ENCODE measurements at regions not wholly inside any gene's neighbourhood (a gene's known extent, or its start where the extent isn't known, plus 50 kb on each side); places are given as distances from the start of the nearest gene placed in this dataset.

DNA sequence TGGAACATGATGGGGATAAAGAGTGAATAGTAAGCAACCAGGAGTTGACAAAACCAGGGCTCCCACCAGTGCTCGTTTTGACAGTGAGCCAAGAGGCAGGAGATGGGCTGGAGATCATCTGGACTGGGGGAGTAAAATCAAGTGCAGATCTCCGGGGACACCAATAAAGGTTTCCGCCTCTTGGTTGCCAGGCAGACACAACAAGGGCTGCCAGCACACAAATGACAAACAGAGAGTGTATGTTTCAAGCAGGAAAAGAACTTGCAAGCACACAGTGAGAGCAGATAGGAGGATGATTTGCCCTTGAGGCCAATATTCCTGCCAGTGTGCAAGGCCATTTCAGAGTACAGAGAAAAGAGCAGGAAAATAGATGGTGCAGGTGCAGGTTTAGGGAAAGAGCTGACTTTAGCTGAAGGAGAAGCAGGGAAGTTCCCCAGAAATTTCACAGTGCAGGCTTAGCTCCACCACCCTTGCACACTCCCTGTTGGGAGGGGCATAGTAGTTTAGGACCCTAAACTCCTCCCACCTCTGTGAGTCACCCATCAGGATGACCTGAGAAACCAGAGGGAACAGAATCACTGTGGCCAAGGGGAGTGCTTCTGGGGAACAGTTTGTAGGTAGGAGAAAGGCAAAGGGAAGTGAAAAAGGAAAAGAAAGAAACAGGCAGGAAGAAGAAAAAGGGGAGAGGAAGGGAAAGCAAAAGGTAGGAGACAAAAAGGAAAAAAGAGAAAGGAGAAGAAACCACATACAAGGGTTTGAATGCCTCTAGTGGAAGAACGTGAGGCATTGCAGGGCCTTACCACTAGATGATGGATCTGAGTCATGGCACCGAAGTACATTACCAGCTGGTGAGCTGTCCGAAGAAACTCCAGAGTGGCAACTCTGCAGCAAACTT, 404.4 kb downstream of the SLC6A15 start:
- no peaks in the 10 kb centered on the region for H3K36me3 Mint-ChIP-seq (ENCODE audit: low read depth)
- no peak for TF ChIP-seq CTCF (IDR thresholded peaks at IDR 0.05)

GRCh38 chr12:84506282-84506681, 406.3 kb downstream of the SLC6A15 start:
- H3K9me3 Mint-ChIP-seq: no peaks in the 10 kb centered on the region
- no peak for TF ChIP-seq CTCF (IDR thresholded peaks at IDR 0.05)
- DNase-seq: no peak
- ChIA-PET POLR2A (no interaction called here), CTCF (no interaction called here)
- no peaks in the 10 kb centered on the region for H3K27me3 Mint-ChIP-seq
- ATAC-seq (ENCODE audit: low read depth): no peak
- intact Hi-C loops (cut with micrococcal nuclease): no loop called here
- no peak overlapping the region for H3K27ac Mint-ChIP-seq
- no peaks in the 10 kb centered on the region for H3K36me3 Mint-ChIP-seq (ENCODE audit: low read depth)
- no peaks in the 10 kb centered on the region for H3K4me1 Mint-ChIP-seq
- H3K4me3 Mint-ChIP-seq: no peak overlapping the region

More for the DNA sequence above, 404.4 kb downstream of the SLC6A15 start:
- Mint-ChIP-seq H3K4me3 (no peak overlapping the region), H3K9me3 (no peaks in the 10 kb centered on the region), H3K4me1 (no peaks in the 10 kb centered on the region), H3K27me3 (no peaks in the 10 kb centered on the region), H3K27ac (no peak overlapping the region)
- DNase-seq: no peak
- intact Hi-C loops (cut with micrococcal nuclease): no loop called here
- ATAC-seq (ENCODE audit: low read depth): no peak
- ChIA-PET POLR2A (no interaction called here), CTCF (no interaction called here)

DNA sequence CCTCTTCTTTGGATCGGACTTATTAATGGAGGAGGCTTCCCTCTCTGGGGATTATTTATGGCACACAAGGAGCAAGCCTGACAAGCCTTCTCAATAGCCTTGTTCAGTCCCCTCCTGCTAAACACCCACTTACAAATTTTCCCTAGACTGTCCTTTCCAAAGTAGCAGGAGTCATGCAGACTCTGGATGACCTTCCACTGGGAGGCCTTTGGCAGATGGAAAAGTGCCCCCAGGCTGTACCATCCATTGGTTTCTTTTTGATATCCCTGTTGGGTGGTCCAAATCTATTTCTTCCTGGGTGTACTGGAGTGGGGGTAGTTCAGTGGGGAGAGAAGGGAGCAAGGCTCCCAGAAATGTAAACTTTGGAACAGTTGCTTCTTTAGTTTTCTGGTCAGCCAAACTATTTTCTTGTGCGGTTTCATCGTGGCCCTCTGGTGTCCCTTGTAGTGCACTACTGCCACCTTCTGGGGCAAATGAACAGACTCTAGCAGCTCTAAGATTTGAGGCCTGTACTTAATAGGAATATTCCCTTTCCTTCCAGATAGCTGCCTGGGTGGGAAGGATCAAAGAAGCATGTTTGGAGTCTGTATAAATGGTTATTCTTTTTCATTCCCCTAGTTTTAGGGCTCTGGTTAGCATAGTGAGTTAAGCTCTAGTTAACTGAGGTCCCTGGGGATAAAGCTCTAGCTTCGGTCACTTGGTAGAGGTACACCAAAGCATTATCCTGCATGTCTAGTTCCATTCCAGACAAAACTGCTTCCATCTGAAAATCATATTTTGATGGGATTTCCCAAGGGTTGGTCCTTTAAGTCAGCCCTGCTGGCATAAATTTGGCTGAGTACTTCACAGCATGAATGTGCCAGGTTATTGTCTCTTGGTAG, 409.5 kb downstream of the SLC6A15 start:
- Mint-ChIP-seq H3K27me3 (no peaks in the 10 kb centered on the region), H3K4me3 (no peak overlapping the region), H3K27ac (no peak overlapping the region), H3K36me3 (ENCODE audit: low read depth) (no peaks in the 10 kb centered on the region), H3K4me1 (no peaks in the 10 kb centered on the region), H3K9me3 (no peaks in the 10 kb centered on the region)
- no peak for TF ChIP-seq CTCF (IDR thresholded peaks at IDR 0.05)
- ChIA-PET POLR2A (no interaction called here), CTCF (interaction anchor here (1.6 kb wide), 1 partner anchor 1817 kb away, joined by 7 read pairs; the partner anchor contains the start of gene TMTC2)
- intact Hi-C loops (cut with micrococcal nuclease): no loop called here
- no peak for DNase-seq
- ATAC-seq (ENCODE audit: low read depth): no peak

DNA sequence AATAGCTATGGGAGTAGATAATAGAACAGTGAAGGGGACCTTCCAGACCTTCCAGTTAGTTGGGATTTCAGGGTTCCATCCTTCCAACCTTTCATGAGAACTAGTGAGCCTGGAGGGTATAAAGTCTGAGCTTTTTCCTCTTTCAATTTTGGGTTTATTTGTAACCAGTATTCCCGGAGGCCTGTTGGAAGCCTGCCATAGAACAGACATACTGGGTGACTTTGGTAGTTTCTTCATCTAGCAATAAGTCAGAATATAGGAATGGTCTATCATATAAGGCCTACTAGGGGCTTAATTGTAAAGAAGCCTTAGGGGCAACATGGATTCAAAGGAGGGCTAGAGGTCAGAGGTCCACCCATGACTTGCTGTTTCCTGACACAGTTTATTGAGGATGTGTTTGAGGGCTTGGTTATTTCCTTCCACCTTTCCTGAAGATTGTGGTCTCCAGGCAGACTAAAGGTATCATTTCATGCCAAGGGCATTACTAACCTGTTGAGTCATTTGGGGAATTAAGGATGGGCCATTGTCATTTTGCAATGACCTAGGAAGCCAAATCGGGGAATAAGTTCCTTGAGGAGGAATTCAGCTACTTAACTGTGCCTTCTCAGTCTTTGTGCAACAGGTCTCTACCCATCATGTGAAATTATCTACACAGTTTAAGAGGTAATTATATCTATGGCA, 410.3 kb downstream of the SLC6A15 start:
- ChIA-PET POLR2A (no interaction called here), CTCF (interaction anchor here (0.9 to 1.2 kb wide), 2 partner anchors 1816 to 1818 kb away, joined by 3 to 6 read pairs; partner anchors contain the start of gene TMTC2)
- no peak for DNase-seq
- no peaks in the 10 kb centered on the region for H3K9me3 Mint-ChIP-seq
- no peak overlapping the region for H3K27ac Mint-ChIP-seq
- intact Hi-C loops (cut with micrococcal nuclease): no loop called here
- no peaks in the 10 kb centered on the region for H3K27me3 Mint-ChIP-seq
- H3K36me3 Mint-ChIP-seq (ENCODE audit: low read depth): no peaks in the 10 kb centered on the region
- no peak overlapping the region for H3K4me3 Mint-ChIP-seq
- ATAC-seq (ENCODE audit: low read depth): no peak
- H3K4me1 Mint-ChIP-seq: no peaks in the 10 kb centered on the region
- no peak for TF ChIP-seq CTCF (IDR thresholded peaks at IDR 0.05)

Measured in activated B cell treated with CpG ODN at 0.5 μM for 24 hours (primary cell).